GM18526 (cell line): ENCODE measurements at regions not wholly inside any gene's neighbourhood (a gene's known extent, or its start where the extent isn't known, plus 50 kb on each side); places are given as distances from the start of the nearest gene placed in this dataset.

ENCODE experiments used
- POLR2A ChIP-seq: IDR thresholded peaks from 3 replicates; pipeline ENCODE4 v1.6.1; 2011; ENCODE audit not compliant: insufficient read length; ENCODE audit errors: extremely low read depth

- no peak for TF ChIP-seq POLR2A
Measured at GRCh38 chr2:167616997-167617396, 630.4 kb downstream of the STK39 start.

GRCh38 chr2:167613471-167613870, 633.9 kb downstream of the STK39 start:
- no peak for TF ChIP-seq POLR2A

- TF ChIP-seq POLR2A = no peak
Measured at GRCh38 chr2:167608487-167608886, 638.9 kb downstream of the STK39 start.

- TF ChIP-seq POLR2A = no peak
Measured at GRCh38 chr2:167607731-167608130, 639.7 kb downstream of the STK39 start.

GRCh38 chr2:167607211-167607610, 640.2 kb downstream of the STK39 start:
- no peak for TF ChIP-seq POLR2A

- TF ChIP-seq POLR2A = no peak
Measured at GRCh38 chr2:167602122-167602521, 645.3 kb downstream of the STK39 start.

GRCh38 chr2:167599219-167599618, 648.2 kb downstream of the STK39 start:
- no peak for TF ChIP-seq POLR2A

GRCh38 chr2:167595839-167596471, 651.4 kb downstream of the STK39 start:
- no peak for TF ChIP-seq POLR2A

GRCh38 chr2:167595021-167595420, 652.4 kb downstream of the STK39 start:
- TF ChIP-seq POLR2A = no peak

GRCh38 chr2:167592441-167592840, 655.0 kb downstream of the STK39 start:
- no peak for TF ChIP-seq POLR2A

GRCh38 chr2:167582619-167583018, 664.8 kb downstream of the STK39 start:
- no peak for TF ChIP-seq POLR2A

GRCh38 chr2:167581961-167582574, 665.3 kb downstream of the STK39 start:
- TF ChIP-seq POLR2A = no peak

- TF ChIP-seq POLR2A = no peak
Measured at GRCh38 chr2:167579826-167580225, 667.6 kb downstream of the STK39 start.

- no peak for TF ChIP-seq POLR2A
Measured at GRCh38 chr2:167575276-167575675, 672.1 kb downstream of the STK39 start.

GRCh38 chr2:167572883-167573619, 674.3 kb downstream of the STK39 start:
- TF ChIP-seq POLR2A = no peak

- TF ChIP-seq POLR2A = no peak
Measured at GRCh38 chr2:167570370-167570769, 677.0 kb downstream of the STK39 start.
